B cell (primary cell): ENCODE measurements at regions not wholly inside any gene's neighbourhood (a gene's known extent, or its start where the extent isn't known, plus 50 kb on each side); places are given as distances from the start of the nearest gene placed in this dataset.

Source experiments
- ATAC-seq: fragments of 200-7000 bp; cut with Tn5 transposase; one replicate; pipeline ENCODE4 v1.10.0; 2021; ENCODE audit warnings: low read depth, mild to moderate bottlenecking, moderate number of reproducible peaks, moderate library complexity
- CTCF ChIA-PET: fragments of 350-600 bp; sonication (Branson Sonifier 250); formaldehyde crosslinking; loops from one replicate; lab custom pipeline; 2021; ENCODE audit warnings: antibody characterized with exemption, inconsistent platforms; lab: Charles Lee
- POLR2A ChIA-PET: fragments of 350-600 bp; sonication (Branson Sonifier 250); formaldehyde crosslinking; loops from one replicate; lab custom pipeline; 2021; ENCODE audit warnings: antibody characterized with exemption; lab: Charles Lee
- DNase-seq: peaks from one replicate; pipeline ENCODE4 v3.0.0; 2013
- H2AFZ ChIP-seq: 2 replicates; pipeline ENCODE4 v1.6.1; 2012; ENCODE audit warnings: mild to moderate bottlenecking, low read depth, low read length; ENCODE audit not compliant: insufficient read depth, poor library complexity, severe bottlenecking
- H3K27ac ChIP-seq, 2 donors: 1 replicate in 1 of 2; 2 replicates in 1 of 2; pipeline ENCODE4 v1.5.1; 2012 to 2013; ENCODE audit warnings: low read length in 2 of 2, mild to moderate bottlenecking in 2 of 2, moderate library complexity in 1 of 2
- H3K27me3 ChIP-seq, 4 experiments: fragments of 200-600 bp in 1 of 4; sonication (generic) in 1 of 4; replicated peaks in 1 of 4; 1 replicate in 2 of 4; 2 replicates in 2 of 4; pipeline versions ENCODE4 v1.6.1 to v1.7.0; 2013 to 2016; ENCODE audit warnings: low read length in 3 of 4, mild to moderate bottlenecking in 2 of 4, mixed read lengths in 1 of 4, moderate library complexity in 1 of 4; ENCODE audit not compliant: insufficient read depth in 4 of 4, control insufficient read depth in 3 of 4; ENCODE audit errors: control extremely low read depth in 1 of 4
- H3K36me3 ChIP-seq, 2 experiments: replicated peaks in 1 of 2; 1 replicate in 1 of 2; 2 replicates in 1 of 2; pipeline versions ENCODE4 v1.6.1 to v1.7.1; 2013; ENCODE audit warnings: low read length in 1 of 2; ENCODE audit not compliant: insufficient read depth in 2 of 2, control insufficient read depth in 1 of 2; ENCODE audit errors: control extremely low read depth in 1 of 2, extremely low read depth in 1 of 2
- H3K4me1 ChIP-seq, 2 donors: fragments of 200-600 bp in 1 of 2; sonication (generic) in 1 of 2; 1 replicate in 1 of 2; 2 replicates in 1 of 2; pipeline versions ENCODE4 v1.5.1 to v1.6.1; 2013 to 2017; ENCODE audit warnings: low read length in 2 of 2; ENCODE audit not compliant: control insufficient read depth in 2 of 2, insufficient read depth in 2 of 2
- H3K4me2 ChIP-seq: replicated peaks from 2 replicates; pipeline ENCODE3; 2012; ENCODE audit warnings: mild to moderate bottlenecking, low read depth, low read length; ENCODE audit not compliant: poor library complexity, severe bottlenecking
- H3K4me3 ChIP-seq, 5 experiments: fragments of 200-600 bp in 1 of 5; sonication (generic) in 1 of 5; 1 replicate in 3 of 5; 2 replicates in 2 of 5; pipeline versions ENCODE4 v1.5.1 to v1.7.0; 2011 to 2016; ENCODE audit warnings: low read length in 4 of 5, mild to moderate bottlenecking in 4 of 5, low read depth in 2 of 5, control low read depth in 1 of 5, moderate library complexity in 1 of 5; ENCODE audit not compliant: insufficient read depth in 1 of 5; ENCODE audit errors: control extremely low read depth in 1 of 5, extremely low read depth in 1 of 5
- H3K79me2 ChIP-seq: fragments of 200-600 bp; sonication (generic); one replicate; pipeline ENCODE4 v1.6.0; 2016; ENCODE audit warnings: low read length; ENCODE audit not compliant: control insufficient read depth, insufficient read depth
- H3K9ac ChIP-seq: fragments of 200-600 bp; sonication (generic); 2 replicates; pipeline ENCODE4 v1.6.1; 2017; ENCODE audit warnings: mild to moderate bottlenecking, low read length, moderate library complexity
- H3K9me3 ChIP-seq, 3 donors: one replicate each; pipeline versions ENCODE4 v1.6.1 to v1.7.1; 2013; ENCODE audit warnings: low read length in 2 of 3; ENCODE audit not compliant: control insufficient read depth in 2 of 3, insufficient read depth in 1 of 3; ENCODE audit errors: control extremely low read depth in 1 of 3
- H4K20me1 ChIP-seq: 2 replicates; pipeline ENCODE4 v1.6.0; 2012; ENCODE audit warnings: mild to moderate bottlenecking, low read length; ENCODE audit not compliant: insufficient read depth, control insufficient read depth, poor library complexity, severe bottlenecking
- H3K27ac Mint-ChIP-seq: one replicate; pipeline ENCODE4 v1.8.0; 2021; ENCODE audit warnings: mixed read lengths
- H3K27me3 Mint-ChIP-seq: one replicate; pipeline ENCODE4 v1.8.0; 2021; ENCODE audit warnings: mixed read lengths
- H3K4me1 Mint-ChIP-seq: one replicate; pipeline ENCODE4 v1.8.0; 2021; ENCODE audit warnings: mixed read lengths
- H3K4me3 Mint-ChIP-seq: one replicate; pipeline ENCODE4 v1.8.0; 2021; ENCODE audit warnings: mixed read lengths
- H3K9me3 Mint-ChIP-seq: one replicate; pipeline ENCODE4 v1.8.0; 2022; ENCODE audit warnings: mixed read lengths; ENCODE audit not compliant: insufficient read depth
- EZH2 ChIP-seq: IDR thresholded peaks from 2 replicates; pipeline ENCODE4 v1.6.1; 2012; ENCODE audit warnings: borderline replicate concordance, low read depth, mild to moderate bottlenecking, moderate library complexity, low read length; ENCODE audit not compliant: insufficient read depth, poor library complexity, severe bottlenecking
- WGBS: methylation state at CpG from one replicate; pipeline ENCODE4 v1.1.5; 2013; ENCODE audit warnings: missing lambda C conversion rate; ENCODE audit not compliant: insufficient coverage; 5-methylcytosine and 5-hydroxymethylcytosine counted together
- intact Hi-C: fragments of 100-400 bp; cut with micrococcal nuclease; formaldehyde crosslinking; loops from one replicate; pipeline ENCODE4 v1.10.0; 2022
- TF ChIP-seq, protein P1 (sequence below): fragments of 200-600 bp; IDR thresholded peaks from one replicate; pipeline ENCODE4 v1.8.0; 2022; ENCODE audit warnings: antibody characterized with exemption, mild to moderate bottlenecking

- no peak overlapping the region for H3K27ac Mint-ChIP-seq
- no peak overlapping the region for H2AFZ ChIP-seq
- H3K4me3 ChIP-seq = no peak overlapping the region
- H3K9me3 Mint-ChIP-seq = no peaks in the 10 kb centered on the region
- no peak overlapping the region for H3K27ac ChIP-seq
- ATAC-seq (no peak), DNase-seq (no peak)
- H3K9ac ChIP-seq = no peak overlapping the region
- H4K20me1 ChIP-seq = no peaks in the 10 kb centered on the region
- no peaks in the 10 kb centered on the region for H3K27me3 Mint-ChIP-seq
- H3K4me3 Mint-ChIP-seq = no peak overlapping the region
- no peaks in the 10 kb centered on the region for H3K27me3 ChIP-seq
- H3K4me2 ChIP-seq = no peak overlapping the region
- no peaks in the 10 kb centered on the region for H3K79me2 ChIP-seq
- TF ChIP-seq, protein P1, sequence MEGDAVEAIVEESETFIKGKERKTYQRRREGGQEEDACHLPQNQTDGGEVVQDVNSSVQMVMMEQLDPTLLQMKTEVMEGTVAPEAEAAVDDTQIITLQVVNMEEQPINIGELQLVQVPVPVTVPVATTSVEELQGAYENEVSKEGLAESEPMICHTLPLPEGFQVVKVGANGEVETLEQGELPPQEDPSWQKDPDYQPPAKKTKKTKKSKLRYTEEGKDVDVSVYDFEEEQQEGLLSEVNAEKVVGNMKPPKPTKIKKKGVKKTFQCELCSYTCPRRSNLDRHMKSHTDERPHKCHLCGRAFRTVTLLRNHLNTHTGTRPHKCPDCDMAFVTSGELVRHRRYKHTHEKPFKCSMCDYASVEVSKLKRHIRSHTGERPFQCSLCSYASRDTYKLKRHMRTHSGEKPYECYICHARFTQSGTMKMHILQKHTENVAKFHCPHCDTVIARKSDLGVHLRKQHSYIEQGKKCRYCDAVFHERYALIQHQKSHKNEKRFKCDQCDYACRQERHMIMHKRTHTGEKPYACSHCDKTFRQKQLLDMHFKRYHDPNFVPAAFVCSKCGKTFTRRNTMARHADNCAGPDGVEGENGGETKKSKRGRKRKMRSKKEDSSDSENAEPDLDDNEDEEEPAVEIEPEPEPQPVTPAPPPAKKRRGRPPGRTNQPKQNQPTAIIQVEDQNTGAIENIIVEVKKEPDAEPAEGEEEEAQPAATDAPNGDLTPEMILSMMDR = no peak
- no peak for TF ChIP-seq EZH2
- intact Hi-C loops = no loop called here
- no peaks in the 10 kb centered on the region for H3K4me1 Mint-ChIP-seq
- H3K36me3 ChIP-seq = no peaks in the 10 kb centered on the region
- CTCF ChIA-PET = no interaction called here
- H3K9me3 ChIP-seq = peaks cover 0 to 4% (median 0%) of the 10 kb centered on the region in 3 donors
- 100% methylated on average over 1 of the region's 1 CpG for WGBS
- H3K4me1 ChIP-seq = no peaks in the 10 kb centered on the region
- POLR2A ChIA-PET = no interaction called here
Observed at GRCh38 chr1:95625224-95625623, 391.2 kb downstream of the RWDD3 start.

DNA sequence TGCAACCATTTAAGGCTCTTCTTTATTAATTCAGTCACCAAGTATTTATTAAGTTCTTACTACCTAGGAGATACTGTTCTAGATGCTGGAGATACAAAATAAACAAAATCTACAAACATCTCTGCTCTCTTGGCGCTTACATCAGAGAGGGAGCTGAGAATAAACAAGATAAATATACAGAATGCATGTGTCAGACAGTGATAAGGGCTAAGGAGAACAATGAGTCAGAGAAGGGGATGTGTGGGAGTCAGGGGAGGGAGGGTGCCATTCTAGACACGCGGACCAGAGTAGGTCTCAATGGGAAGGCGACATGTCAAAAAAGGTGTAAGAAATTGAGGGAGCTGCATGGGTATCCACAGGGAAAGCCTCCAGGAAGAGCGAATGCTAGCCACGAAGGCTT lies 393.2 kb downstream of the RWDD3 start:
- Mint-ChIP-seq H3K27me3 (no peaks in the 10 kb centered on the region), H3K4me3 (no peak overlapping the region), H3K4me1 (no peaks in the 10 kb centered on the region), H3K9me3 (no peaks in the 10 kb centered on the region), H3K27ac (no peak overlapping the region)
- no peak overlapping the region for H2AFZ ChIP-seq
- 64% methylated on average over 5 of the region's 6 CpGs for WGBS
- H3K9ac ChIP-seq = no peak overlapping the region
- ChIA-PET POLR2A (no interaction called here), CTCF (no interaction called here)
- no peak for DNase-seq
- no peaks in the 10 kb centered on the region for H3K4me1 ChIP-seq
- ATAC-seq = no peak
- no peak for TF ChIP-seq EZH2
- intact Hi-C loops = no loop called here
- no peaks in the 10 kb centered on the region for H3K27me3 ChIP-seq
- H3K4me3 ChIP-seq = no peak overlapping the region
- H3K36me3 ChIP-seq = no peaks in the 10 kb centered on the region
- no peaks in the 10 kb centered on the region for H3K79me2 ChIP-seq
- H3K27ac ChIP-seq = no peak overlapping the region
- no peaks in the 10 kb centered on the region for H3K9me3 ChIP-seq
- no peaks in the 10 kb centered on the region for H4K20me1 ChIP-seq
- H3K4me2 ChIP-seq = no peak overlapping the region
